H9 (cell line): ENCODE measurements at regions not wholly inside any gene's neighbourhood (a gene's known extent, or its start where the extent isn't known, plus 50 kb on each side); places are given as distances from the start of the nearest gene placed in this dataset.

Source experiments
- DNase-seq: peaks from one replicate; pipeline ENCODE4 v3.0.0-alpha.2; 2017
- H2AFZ ChIP-seq: one replicate; pipeline ENCODE4 v1.6.1; 2013; ENCODE audit warnings: mild to moderate bottlenecking, low read length, control low read depth, moderate library complexity
- H2AK5ac ChIP-seq: 2 replicates; pipeline ENCODE4 v1.6.1; 2013; ENCODE audit warnings: low read length, control low read depth, mixed read lengths; ENCODE audit not compliant: insufficient read length
- H2BK120ac ChIP-seq: one replicate; pipeline ENCODE4 v1.6.1; 2013; ENCODE audit warnings: low read depth, mild to moderate bottlenecking, low read length, control low read depth, inconsistent platforms; ENCODE audit not compliant: poor library complexity, severe bottlenecking
- H2BK12ac ChIP-seq: 2 replicates; pipeline ENCODE4 v1.6.1; 2013; ENCODE audit warnings: low read length, control low read depth, mixed read lengths, low read depth; ENCODE audit not compliant: insufficient read length
- H2BK15ac ChIP-seq: 2 replicates; pipeline ENCODE4 v1.6.1; 2013; ENCODE audit warnings: low read depth, low read length, control low read depth
- H2BK20ac ChIP-seq: one replicate; pipeline ENCODE4 v1.6.1; 2013; ENCODE audit warnings: low read depth, mild to moderate bottlenecking, low read length, control low read depth, inconsistent platforms; ENCODE audit not compliant: poor library complexity, severe bottlenecking
- H2BK5ac ChIP-seq: 2 replicates; pipeline ENCODE4 v1.6.1; 2013; ENCODE audit warnings: low read length, control low read depth, mixed read lengths; ENCODE audit not compliant: insufficient read length
- H3K14ac ChIP-seq: 2 replicates; pipeline ENCODE4 v1.6.1; 2013; ENCODE audit warnings: low read length, control low read depth; ENCODE audit not compliant: insufficient read depth
- H3K18ac ChIP-seq: 2 replicates; pipeline ENCODE4 v1.6.1; 2013; ENCODE audit warnings: low read depth, mild to moderate bottlenecking, mixed read lengths, low read length, control low read depth; ENCODE audit not compliant: insufficient read length
- H3K23ac ChIP-seq: 2 replicates; pipeline ENCODE4 v1.6.1; 2013; ENCODE audit warnings: low read length, control low read depth, mixed read lengths, low read depth; ENCODE audit not compliant: insufficient read length
- H3K23me2 ChIP-seq: 2 replicates; pipeline ENCODE4 v1.6.1; 2013; ENCODE audit warnings: low read depth, mild to moderate bottlenecking, mixed read lengths, low read length, control low read depth; ENCODE audit not compliant: insufficient read length, poor library complexity, severe bottlenecking
- H3K27ac ChIP-seq: 2 replicates; pipeline ENCODE4 v1.5.1; 2013; ENCODE audit warnings: low read length, control low read depth, mixed read lengths, low read depth; ENCODE audit not compliant: insufficient read length
- H3K27me3 ChIP-seq: 2 replicates; pipeline ENCODE4 v1.6.1; 2013; ENCODE audit warnings: low read length, control low read depth, inconsistent platforms; ENCODE audit not compliant: insufficient read depth
- H3K4ac ChIP-seq: 2 replicates; pipeline ENCODE4 v1.6.1; 2013; ENCODE audit warnings: low read depth, mild to moderate bottlenecking, control low read depth, inconsistent platforms, low read length, moderate library complexity
- H3K4me1 ChIP-seq: 2 replicates; pipeline ENCODE4 v1.6.1; 2013; ENCODE audit warnings: low read length, control low read depth, inconsistent platforms; ENCODE audit not compliant: insufficient read depth
- H3K4me2 ChIP-seq: 2 replicates; pipeline ENCODE4 v1.6.1; 2013; ENCODE audit warnings: low read length, control low read depth, mixed read lengths; ENCODE audit not compliant: insufficient read length, insufficient read depth
- H3K56ac ChIP-seq: 2 replicates; pipeline ENCODE4 v1.6.1; 2013; ENCODE audit warnings: low read depth, mild to moderate bottlenecking, mixed read lengths, low read length, control low read depth; ENCODE audit not compliant: insufficient read length
- H3K79me1 ChIP-seq: 2 replicates; pipeline ENCODE4 v1.6.1; 2013; ENCODE audit warnings: low read depth, mild to moderate bottlenecking, moderate library complexity, low read length, control low read depth, inconsistent platforms; ENCODE audit not compliant: insufficient read depth, poor library complexity, severe bottlenecking
- H3K79me2 ChIP-seq: 2 replicates; pipeline ENCODE4 v1.6.1; 2013; ENCODE audit warnings: low read length, control low read depth, inconsistent platforms; ENCODE audit not compliant: insufficient read depth
- H3K9ac ChIP-seq: 2 replicates; pipeline ENCODE4 v1.6.1; 2013; ENCODE audit warnings: low read length, control low read depth, mixed read lengths; ENCODE audit not compliant: insufficient read length; ENCODE audit errors: extremely low read depth
- H3K9me3 ChIP-seq: one replicate; pipeline ENCODE4 v1.6.1; 2013; ENCODE audit warnings: low read depth, low read length, inconsistent platforms; ENCODE audit not compliant: control insufficient read depth
- H3T11ph ChIP-seq: one replicate; pipeline ENCODE4 v1.6.1; 2013; ENCODE audit warnings: mild to moderate bottlenecking, low read length, control low read depth, inconsistent platforms
- H4K20me1 ChIP-seq: one replicate; pipeline ENCODE4 v1.6.1; 2013; ENCODE audit not compliant: control insufficient read depth, insufficient read length, insufficient read depth
- H4K5ac ChIP-seq: 2 replicates; pipeline ENCODE4 v1.6.1; 2013; ENCODE audit warnings: low read depth, mild to moderate bottlenecking, mixed read lengths, low read length, control low read depth; ENCODE audit not compliant: insufficient read length
- H4K8ac ChIP-seq: replicated peaks from 2 replicates; pipeline ENCODE4 v1.6.1; 2013; ENCODE audit warnings: low read length, control low read depth, mixed read lengths, low read depth; ENCODE audit not compliant: insufficient read length
- H4K91ac ChIP-seq: 2 replicates; pipeline ENCODE4 v1.6.1; 2013; ENCODE audit warnings: low read depth, mild to moderate bottlenecking, moderate library complexity, mixed read lengths, low read length, control low read depth; ENCODE audit not compliant: insufficient read length
- H3K27ac Mint-ChIP-seq, 3 experiments: 2 replicates in 2 of 3; 3 replicates in 1 of 3; pipeline ENCODE4 v1.8.0; 2020 to 2021; ENCODE audit warnings: mixed read lengths in 3 of 3, mild to moderate bottlenecking in 1 of 3, moderate library complexity in 1 of 3
- H3K27me3 Mint-ChIP-seq: 2 replicates; pipeline ENCODE4 v1.8.0; 2021; ENCODE audit warnings: low read depth, mild to moderate bottlenecking, moderate library complexity, mixed read lengths
- H3K36me3 Mint-ChIP-seq, 3 experiments: 2 replicates in 2 of 3; 3 replicates in 1 of 3; pipeline ENCODE4 v1.8.0; 2020 to 2021; ENCODE audit warnings: low read depth in 3 of 3, mixed read lengths in 3 of 3; ENCODE audit not compliant: insufficient read depth in 1 of 3
- H3K4me1 Mint-ChIP-seq, 2 experiments: 2 replicates each; pipeline ENCODE4 v1.8.0; 2020; ENCODE audit warnings: mixed read lengths in 2 of 2
- H3K4me3 Mint-ChIP-seq, 2 experiments: 2 replicates in 1 of 2; 3 replicates in 1 of 2; pipeline ENCODE4 v1.8.0; 2020 to 2021; ENCODE audit warnings: mild to moderate bottlenecking in 2 of 2, mixed read lengths in 2 of 2, moderate library complexity in 1 of 2
- H3K9me3 Mint-ChIP-seq, 2 experiments: 2 replicates in 1 of 2; 3 replicates in 1 of 2; pipeline ENCODE4 v1.8.0; 2020; ENCODE audit warnings: mild to moderate bottlenecking in 2 of 2, mixed read lengths in 2 of 2, moderate library complexity in 1 of 2
- WGBS: extraction: QIAGEN DNeasy Blood & Tissue Kit; methylation state at CpG from one replicate; pipeline ENCODE4 v1.1.7; 2013; ENCODE audit warnings: missing lambda C conversion rate, low lambda C conversion rate, mixed read lengths; ENCODE audit not compliant: insufficient read length; ENCODE audit errors: extremely low coverage; 5-methylcytosine and 5-hydroxymethylcytosine counted together
- TF ChIP-seq, protein P1 (sequence below): fragments of 200-600 bp; sonication (generic); conservative IDR thresholded peaks from 3 replicates; pipeline ENCODE4 v1.8.0; 2021; ENCODE audit warnings: antibody characterized with exemption, mild to moderate bottlenecking

DNA sequence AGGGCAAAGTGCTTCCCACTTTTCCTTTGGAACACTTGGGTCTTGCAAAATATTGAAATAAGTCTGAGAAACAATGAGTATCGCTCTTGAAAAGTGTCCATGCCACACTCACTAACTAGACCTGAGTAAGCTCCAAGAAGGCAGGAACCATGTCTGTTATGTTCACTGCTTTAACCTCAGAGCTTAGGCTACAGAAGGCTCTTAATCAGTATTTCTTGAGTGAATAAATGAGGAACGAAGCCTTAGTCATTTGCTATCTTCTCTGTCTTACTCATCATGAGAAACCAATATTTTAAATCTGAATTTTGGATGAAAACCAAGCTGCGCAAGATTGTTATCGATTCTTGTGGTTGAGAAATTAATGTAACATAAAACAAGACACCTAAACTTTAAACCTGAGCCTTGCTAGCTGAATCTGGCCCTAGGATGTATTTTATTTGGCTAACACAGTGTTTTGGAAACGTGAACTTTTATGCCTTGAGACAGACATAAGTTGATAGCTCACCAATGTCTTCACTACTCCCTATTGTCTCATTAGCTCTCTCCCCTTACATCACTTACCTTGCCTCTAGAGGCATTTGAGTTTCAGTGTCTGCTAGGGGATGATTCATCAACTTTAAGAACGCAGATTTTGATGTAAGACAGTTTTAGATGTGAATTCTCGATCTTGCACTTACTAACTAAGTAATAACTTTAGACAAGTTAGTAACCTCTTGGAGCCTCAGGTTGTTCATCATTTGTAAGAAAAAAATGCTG is 392.8 kb upstream of the MEIS1 start:
- Histone ChIP-seq H3K23ac (no peak overlapping the region), H3K14ac (no peak overlapping the region), H2BK120ac (no peak overlapping the region), H4K20me1 (no peaks in the 10 kb centered on the region), H3K4me1 (no peaks in the 10 kb centered on the region), H3K79me2 (no peaks in the 10 kb centered on the region), H3K79me1 (no peaks in the 10 kb centered on the region), H2AK5ac (no peak overlapping the region), H2BK5ac (no peak overlapping the region), H4K5ac (no peak overlapping the region), H3K9me3 (no peaks in the 10 kb centered on the region), H3K27me3 (no peaks in the 10 kb centered on the region), H3K27ac (no peak overlapping the region), H2BK15ac (no peak overlapping the region), H2BK12ac (no peak overlapping the region), H3T11ph (no peak overlapping the region), H4K8ac (no peak overlapping the region), H2AFZ (no peak overlapping the region), H3K9ac (no peak overlapping the region), H4K91ac (no peak overlapping the region), H3K56ac (no peak overlapping the region), H3K23me2 (no peaks in the 10 kb centered on the region), H2BK20ac (no peak overlapping the region), H3K4me2 (no peak overlapping the region), H3K4ac (no peak overlapping the region), H3K18ac (no peak overlapping the region)
- H3K9me3 Mint-ChIP-seq: no peaks in the 10 kb centered on the region; a peak in 1 of 5 replicates
- H3K27ac Mint-ChIP-seq: no peak overlapping the region
- peaks cover 0 to 4% of the 10 kb centered on the region in 2 experiments; a peak in 2 of 4 replicates for H3K4me1 Mint-ChIP-seq
- TF ChIP-seq, protein P1, sequence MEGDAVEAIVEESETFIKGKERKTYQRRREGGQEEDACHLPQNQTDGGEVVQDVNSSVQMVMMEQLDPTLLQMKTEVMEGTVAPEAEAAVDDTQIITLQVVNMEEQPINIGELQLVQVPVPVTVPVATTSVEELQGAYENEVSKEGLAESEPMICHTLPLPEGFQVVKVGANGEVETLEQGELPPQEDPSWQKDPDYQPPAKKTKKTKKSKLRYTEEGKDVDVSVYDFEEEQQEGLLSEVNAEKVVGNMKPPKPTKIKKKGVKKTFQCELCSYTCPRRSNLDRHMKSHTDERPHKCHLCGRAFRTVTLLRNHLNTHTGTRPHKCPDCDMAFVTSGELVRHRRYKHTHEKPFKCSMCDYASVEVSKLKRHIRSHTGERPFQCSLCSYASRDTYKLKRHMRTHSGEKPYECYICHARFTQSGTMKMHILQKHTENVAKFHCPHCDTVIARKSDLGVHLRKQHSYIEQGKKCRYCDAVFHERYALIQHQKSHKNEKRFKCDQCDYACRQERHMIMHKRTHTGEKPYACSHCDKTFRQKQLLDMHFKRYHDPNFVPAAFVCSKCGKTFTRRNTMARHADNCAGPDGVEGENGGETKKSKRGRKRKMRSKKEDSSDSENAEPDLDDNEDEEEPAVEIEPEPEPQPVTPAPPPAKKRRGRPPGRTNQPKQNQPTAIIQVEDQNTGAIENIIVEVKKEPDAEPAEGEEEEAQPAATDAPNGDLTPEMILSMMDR: no peak
- no CpG with 5 or more reads among the region's 7 CpGs for WGBS
- H3K4me3 Mint-ChIP-seq: no peak overlapping the region
- no peaks in the 10 kb centered on the region; the same call in 1 of the 2 replicates for H3K27me3 Mint-ChIP-seq
- DNase-seq: no peak
- no peaks in the 10 kb centered on the region for H3K36me3 Mint-ChIP-seq
